ENCODE measurements at regions not wholly inside any gene's neighbourhood (a gene's known extent, or its start where the extent isn't known, plus 50 kb on each side); places are given as distances from the start of the nearest gene placed in this dataset.
"Not testable (repeated sequence)": the region's sequence is repeated elsewhere in the genome, so short reads cannot be mapped to it uniquely, and the experiment has no call there.

- DNase-seq (ENCODE audit: extremely low spot score, insufficient read length, low read depth) (no peak), FAIRE-seq (no peak)
Measured at GRCh38 chr7:54947266-54947665, 71.6 kb upstream of the EGFR start.

- FAIRE-seq; DNase-seq (ENCODE audit: extremely low spot score, insufficient read length, low read depth): not testable (repeated sequence)
Measured at GRCh38 chr7:54949514-54949913, 69.3 kb upstream of the EGFR start.

- no peak for FAIRE-seq
- DNase-seq (ENCODE audit: extremely low spot score, insufficient read length, low read depth), result no peak
Measured at GRCh38 chr7:54955296-54955695, 63.5 kb upstream of the EGFR start.

- DNase-seq (ENCODE audit: extremely low spot score, insufficient read length, low read depth) (no peak), FAIRE-seq (no peak)
Measured at GRCh38 chr7:54955696-54956420, 63.0 kb upstream of the EGFR start.

- no peak for DNase-seq (ENCODE audit: extremely low spot score, insufficient read length, low read depth)
- no peak for FAIRE-seq
Measured at GRCh38 chr7:54956865-54957264, 62.0 kb upstream of the EGFR start.

GRCh38 chr7:54960517-54960916 lies 58.3 kb upstream of the EGFR start:
- DNase-seq (ENCODE audit: extremely low spot score, insufficient read length, low read depth), result no peak
- no peak for FAIRE-seq

- no peak for FAIRE-seq
- no peak for DNase-seq (ENCODE audit: extremely low spot score, insufficient read length, low read depth)
Measured at GRCh38 chr7:54961391-54961790, 57.4 kb upstream of the EGFR start.

- DNase-seq (ENCODE audit: extremely low spot score, insufficient read length, low read depth) (no peak), FAIRE-seq (no peak)
Measured at GRCh38 chr7:54963155-54963554, 55.7 kb upstream of the EGFR start.

GRCh38 chr7:54964136-54964535 lies 54.7 kb upstream of the EGFR start:
- DNase-seq (ENCODE audit: extremely low spot score, insufficient read length, low read depth) (no peak), FAIRE-seq (no peak)

- no peak for DNase-seq (ENCODE audit: extremely low spot score, insufficient read length, low read depth)
- FAIRE-seq, result no peak
Measured at GRCh38 chr7:54967377-54967776, 51.4 kb upstream of the EGFR start.

GRCh38 chr7:54968018-54968417 lies 50.8 kb upstream of the EGFR start:
- FAIRE-seq (no peak), DNase-seq (ENCODE audit: extremely low spot score, insufficient read length, low read depth) (no peak)

All from GM18507 (cell line).